GM23248 (cell line): ENCODE measurements at regions not wholly inside any gene's neighbourhood (a gene's known extent, or its start where the extent isn't known, plus 50 kb on each side); places are given as distances from the start of the nearest gene placed in this dataset.
"Not testable (repeated sequence)": the region's sequence is repeated elsewhere in the genome, so short reads cannot be mapped to it uniquely, and the experiment has no call there.

ENCODE experiments used
- EZH2 ChIP-seq: fragments of 200-600 bp; sonication (generic); IDR thresholded peaks from 2 replicates; pipeline ENCODE4 v1.6.1; 2018; ENCODE audit warnings: antibody characterized with exemption, mild to moderate bottlenecking; ENCODE audit not compliant: insufficient read depth, poor library complexity, severe bottlenecking
- EZH2phosphoT487 ChIP-seq: fragments of 200-600 bp; sonication (generic); IDR thresholded peaks from 2 replicates; pipeline ENCODE4 v1.6.1; 2018; ENCODE audit warnings: antibody characterized with exemption, moderate library complexity, mild to moderate bottlenecking, low read depth; ENCODE audit not compliant: insufficient read depth

GRCh38 chr1:856541-857057 lies 67.1 kb upstream of the SAMD11 start:
- TF ChIP-seq EZH2phosphoT487, EZH2: not testable (repeated sequence)
